ENCODE measurements at regions not wholly inside any gene's neighbourhood (a gene's known extent, or its start where the extent isn't known, plus 50 kb on each side); places are given as distances from the start of the nearest gene placed in this dataset.

DNA sequence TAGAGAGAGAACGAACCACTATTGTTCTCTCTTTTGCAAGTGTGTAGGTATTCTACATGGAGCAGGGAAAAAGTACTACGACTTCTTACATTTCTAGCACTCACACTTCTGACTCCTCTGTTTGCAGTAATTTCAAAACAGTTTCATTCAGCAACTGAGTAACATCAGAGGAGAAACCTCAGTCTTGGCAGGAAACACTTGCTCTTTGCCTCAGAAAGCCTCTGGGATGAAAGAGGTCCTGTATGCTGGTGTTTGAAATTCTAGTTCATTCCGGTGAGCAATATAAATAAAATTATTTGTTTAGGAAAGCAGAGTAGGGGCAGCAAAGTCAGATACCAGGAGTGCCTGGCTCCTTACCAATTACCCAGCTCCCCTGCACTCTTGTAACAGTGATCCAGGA is 595.5 kb downstream of the TBC1D4 start:
- no peaks in the 10 kb centered on the region for H3K27me3 Mint-ChIP-seq (ENCODE audit: low read depth)
- H3K4me1 Mint-ChIP-seq = no peaks in the 10 kb centered on the region
- no peak for DNase-seq (ENCODE audit: low spot score)
- no peak overlapping the region for H3K27ac Mint-ChIP-seq
- no peak for TF ChIP-seq ZNF138 (CRISPR knock-in tag; conservative IDR thresholded peaks at IDR 0.05)
- no peak for TF ChIP-seq PRRX2 (CRISPR knock-in tag; IDR thresholded peaks at IDR 0.05)
- TF ChIP-seq, protein P1, sequence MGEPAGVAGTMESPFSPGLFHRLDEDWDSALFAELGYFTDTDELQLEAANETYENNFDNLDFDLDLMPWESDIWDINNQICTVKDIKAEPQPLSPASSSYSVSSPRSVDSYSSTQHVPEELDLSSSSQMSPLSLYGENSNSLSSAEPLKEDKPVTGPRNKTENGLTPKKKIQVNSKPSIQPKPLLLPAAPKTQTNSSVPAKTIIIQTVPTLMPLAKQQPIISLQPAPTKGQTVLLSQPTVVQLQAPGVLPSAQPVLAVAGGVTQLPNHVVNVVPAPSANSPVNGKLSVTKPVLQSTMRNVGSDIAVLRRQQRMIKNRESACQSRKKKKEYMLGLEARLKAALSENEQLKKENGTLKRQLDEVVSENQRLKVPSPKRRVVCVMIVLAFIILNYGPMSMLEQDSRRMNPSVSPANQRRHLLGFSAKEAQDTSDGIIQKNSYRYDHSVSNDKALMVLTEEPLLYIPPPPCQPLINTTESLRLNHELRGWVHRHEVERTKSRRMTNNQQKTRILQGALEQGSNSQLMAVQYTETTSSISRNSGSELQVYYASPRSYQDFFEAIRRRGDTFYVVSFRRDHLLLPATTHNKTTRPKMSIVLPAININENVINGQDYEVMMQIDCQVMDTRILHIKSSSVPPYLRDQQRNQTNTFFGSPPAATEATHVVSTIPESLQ (CRISPR knock-in tag; IDR thresholded peaks at IDR 0.05) = no peak
- TF ChIP-seq ZNF263 (CRISPR knock-in tag; IDR thresholded peaks at IDR 0.05; ENCODE audit: low read depth) = no peak
- TF ChIP-seq ZNF219 (CRISPR knock-in tag; IDR thresholded peaks at IDR 0.05; ENCODE audit: borderline replicate concordance) = no peak
- TF ChIP-seq, protein P2, sequence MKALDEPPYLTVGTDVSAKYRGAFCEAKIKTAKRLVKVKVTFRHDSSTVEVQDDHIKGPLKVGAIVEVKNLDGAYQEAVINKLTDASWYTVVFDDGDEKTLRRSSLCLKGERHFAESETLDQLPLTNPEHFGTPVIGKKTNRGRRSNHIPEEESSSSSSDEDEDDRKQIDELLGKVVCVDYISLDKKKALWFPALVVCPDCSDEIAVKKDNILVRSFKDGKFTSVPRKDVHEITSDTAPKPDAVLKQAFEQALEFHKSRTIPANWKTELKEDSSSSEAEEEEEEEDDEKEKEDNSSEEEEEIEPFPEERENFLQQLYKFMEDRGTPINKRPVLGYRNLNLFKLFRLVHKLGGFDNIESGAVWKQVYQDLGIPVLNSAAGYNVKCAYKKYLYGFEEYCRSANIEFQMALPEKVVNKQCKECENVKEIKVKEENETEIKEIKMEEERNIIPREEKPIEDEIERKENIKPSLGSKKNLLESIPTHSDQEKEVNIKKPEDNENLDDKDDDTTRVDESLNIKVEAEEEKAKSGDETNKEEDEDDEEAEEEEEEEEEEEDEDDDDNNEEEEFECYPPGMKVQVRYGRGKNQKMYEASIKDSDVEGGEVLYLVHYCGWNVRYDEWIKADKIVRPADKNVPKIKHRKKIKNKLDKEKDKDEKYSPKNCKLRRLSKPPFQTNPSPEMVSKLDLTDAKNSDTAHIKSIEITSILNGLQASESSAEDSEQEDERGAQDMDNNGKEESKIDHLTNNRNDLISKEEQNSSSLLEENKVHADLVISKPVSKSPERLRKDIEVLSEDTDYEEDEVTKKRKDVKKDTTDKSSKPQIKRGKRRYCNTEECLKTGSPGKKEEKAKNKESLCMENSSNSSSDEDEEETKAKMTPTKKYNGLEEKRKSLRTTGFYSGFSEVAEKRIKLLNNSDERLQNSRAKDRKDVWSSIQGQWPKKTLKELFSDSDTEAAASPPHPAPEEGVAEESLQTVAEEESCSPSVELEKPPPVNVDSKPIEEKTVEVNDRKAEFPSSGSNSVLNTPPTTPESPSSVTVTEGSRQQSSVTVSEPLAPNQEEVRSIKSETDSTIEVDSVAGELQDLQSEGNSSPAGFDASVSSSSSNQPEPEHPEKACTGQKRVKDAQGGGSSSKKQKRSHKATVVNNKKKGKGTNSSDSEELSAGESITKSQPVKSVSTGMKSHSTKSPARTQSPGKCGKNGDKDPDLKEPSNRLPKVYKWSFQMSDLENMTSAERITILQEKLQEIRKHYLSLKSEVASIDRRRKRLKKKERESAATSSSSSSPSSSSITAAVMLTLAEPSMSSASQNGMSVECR (CRISPR knock-in tag; IDR thresholded peaks at IDR 0.05; ENCODE audit: borderline replicate concordance) = no peak
- TF ChIP-seq, protein P3, sequence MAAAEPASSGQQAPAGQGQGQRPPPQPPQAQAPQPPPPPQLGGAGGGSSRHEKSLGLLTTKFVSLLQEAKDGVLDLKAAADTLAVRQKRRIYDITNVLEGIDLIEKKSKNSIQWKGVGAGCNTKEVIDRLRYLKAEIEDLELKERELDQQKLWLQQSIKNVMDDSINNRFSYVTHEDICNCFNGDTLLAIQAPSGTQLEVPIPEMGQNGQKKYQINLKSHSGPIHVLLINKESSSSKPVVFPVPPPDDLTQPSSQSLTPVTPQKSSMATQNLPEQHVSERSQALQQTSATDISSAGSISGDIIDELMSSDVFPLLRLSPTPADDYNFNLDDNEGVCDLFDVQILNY (CRISPR knock-in tag; IDR thresholded peaks at IDR 0.05) = no peak
- TF ChIP-seq CBFB (CRISPR knock-in tag; IDR thresholded peaks at IDR 0.05; ENCODE audit: low read depth) = no peak
- no peak for TF ChIP-seq OVOL2 (CRISPR knock-in tag; IDR thresholded peaks at IDR 0.05; ENCODE audit: borderline replicate concordance)
- TF ChIP-seq, protein P4, sequence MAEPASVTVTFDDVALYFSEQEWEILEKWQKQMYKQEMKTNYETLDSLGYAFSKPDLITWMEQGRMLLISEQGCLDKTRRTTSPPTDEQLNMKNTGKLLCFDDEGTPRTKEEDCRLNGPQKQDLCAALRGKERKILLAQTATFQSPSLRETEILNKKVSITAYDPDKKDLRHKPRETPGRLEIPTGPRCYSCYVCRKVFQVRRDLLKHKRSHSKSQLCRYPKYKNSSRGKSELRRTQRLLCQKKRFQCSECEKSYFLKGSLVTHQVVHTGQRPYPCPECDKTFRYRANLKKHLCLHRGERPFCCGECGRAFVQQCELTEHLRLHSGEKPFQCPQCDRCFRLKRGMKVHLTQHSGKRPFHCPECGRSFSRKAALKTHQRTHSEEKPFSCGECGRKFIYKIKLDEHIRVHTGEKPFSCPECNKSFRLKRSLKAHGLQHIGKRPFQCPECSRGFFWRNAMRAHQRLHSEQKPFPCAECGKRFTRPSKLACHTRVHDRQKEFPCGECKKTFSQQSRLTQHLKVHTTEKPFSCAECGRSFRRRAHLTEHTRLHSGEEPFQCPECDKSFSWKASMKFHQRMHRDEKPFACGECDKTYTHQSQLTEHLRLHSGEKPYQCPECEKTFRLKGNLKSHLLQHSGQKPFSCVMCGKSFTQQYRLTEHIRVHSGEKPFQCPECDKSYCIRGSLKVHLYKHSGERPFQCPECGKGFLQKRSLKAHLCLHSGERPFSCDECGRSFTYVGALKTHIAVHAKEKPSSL (CRISPR knock-in tag; conservative IDR thresholded peaks at IDR 0.05) = no peak
- ChIA-PET CTCF (no interaction called here), POLR2A (no interaction called here)
- no peak overlapping the region for H3K4me3 Mint-ChIP-seq
- H3K9me3 Mint-ChIP-seq = no peaks in the 10 kb centered on the region
- no peak for ATAC-seq
- H3K36me3 Mint-ChIP-seq = no peaks in the 10 kb centered on the region

DNA sequence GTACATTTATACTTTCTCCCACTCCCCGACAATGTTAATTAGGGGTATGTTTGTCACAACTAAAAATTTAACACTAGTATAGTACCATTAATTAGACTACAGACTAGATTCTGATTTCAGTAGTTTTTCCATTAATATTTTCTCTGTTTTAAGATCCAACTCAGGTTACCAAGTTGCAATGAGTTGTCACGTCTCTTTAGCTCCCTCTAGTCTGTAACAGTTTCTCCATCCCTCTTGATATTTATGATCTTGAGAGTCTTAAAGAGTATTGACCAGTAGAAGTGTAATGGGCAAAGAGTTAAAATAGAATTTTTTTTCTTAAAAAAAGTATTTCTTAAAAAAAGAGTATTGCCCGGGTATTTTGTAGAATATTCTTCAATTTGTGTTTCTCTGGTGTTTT is 598.1 kb downstream of the TBC1D4 start:
- H3K4me3 Mint-ChIP-seq = no peak overlapping the region
- POLR2A ChIA-PET = interaction anchor here (0.5 kb wide), 1 partner anchor 18 kb away, joined by 6 read pairs; no protein-coding TSS in a partner anchor
- no peaks in the 10 kb centered on the region for H3K36me3 Mint-ChIP-seq
- DNase-seq (ENCODE audit: low spot score) (no peak), ATAC-seq (no peak)
- TF ChIP-seq ZNF281 (CRISPR knock-in tag; IDR thresholded peaks at IDR 0.05) = no peak
- no peak for TF ChIP-seq CREB1 (CRISPR knock-in tag; IDR thresholded peaks at IDR 0.05)
- TF ChIP-seq SMAD4 (CRISPR knock-in tag; IDR thresholded peaks at IDR 0.05) = no peak
- no peak for TF ChIP-seq NFYB (CRISPR knock-in tag; conservative IDR thresholded peaks at IDR 0.05; ENCODE audit: low read depth)
- TF ChIP-seq E2F4 (CRISPR knock-in tag; IDR thresholded peaks at IDR 0.05; ENCODE audit: borderline replicate concordance, low read depth) = no peak
- TF ChIP-seq USF2 (CRISPR knock-in tag; IDR thresholded peaks at IDR 0.05) = no peak
- no peak overlapping the region for H3K27ac Mint-ChIP-seq
- CTCF ChIA-PET = no interaction called here
- peaks cover 4% of the 10 kb centered on the region; the same call in 1 of the 2 replicates for H3K9me3 Mint-ChIP-seq
- no peaks in the 10 kb centered on the region for H3K27me3 Mint-ChIP-seq (ENCODE audit: low read depth)
- no peaks in the 10 kb centered on the region for H3K4me1 Mint-ChIP-seq

Data from WTC11 (cell line).